NCI-H226 (cell line): ENCODE measurements at regions not wholly inside any gene's neighbourhood (a gene's known extent, or its start where the extent isn't known, plus 50 kb on each side); places are given as distances from the start of the nearest gene placed in this dataset.

ENCODE experiments used
- DNase-seq: peaks from one replicate; pipeline ENCODE4 v3.0.0-alpha.2; 2015

DNA sequence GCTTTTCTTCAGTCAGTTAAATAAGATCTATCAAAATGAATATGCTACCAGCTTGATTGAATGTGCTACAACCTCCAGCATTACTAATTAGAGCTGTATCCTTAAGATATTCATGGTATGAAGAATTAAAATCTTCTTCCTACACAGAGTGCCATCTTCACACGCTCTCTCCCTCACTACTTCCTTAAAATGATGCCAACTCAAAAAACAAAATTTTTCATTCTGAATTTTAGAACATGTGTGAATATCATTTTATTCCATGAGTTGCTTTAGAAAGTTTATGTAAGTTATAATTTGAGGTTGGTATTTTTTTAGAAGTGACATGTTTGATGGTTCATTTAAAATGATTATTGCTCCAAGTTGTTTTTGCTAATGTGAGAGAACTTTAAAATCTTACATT lies 407.5 kb upstream of the CELF2 start:
- no peak for DNase-seq

GRCh38 chr10:10612151-10612550 lies 405.5 kb upstream of the CELF2 start:
- no peak for DNase-seq

DNA sequence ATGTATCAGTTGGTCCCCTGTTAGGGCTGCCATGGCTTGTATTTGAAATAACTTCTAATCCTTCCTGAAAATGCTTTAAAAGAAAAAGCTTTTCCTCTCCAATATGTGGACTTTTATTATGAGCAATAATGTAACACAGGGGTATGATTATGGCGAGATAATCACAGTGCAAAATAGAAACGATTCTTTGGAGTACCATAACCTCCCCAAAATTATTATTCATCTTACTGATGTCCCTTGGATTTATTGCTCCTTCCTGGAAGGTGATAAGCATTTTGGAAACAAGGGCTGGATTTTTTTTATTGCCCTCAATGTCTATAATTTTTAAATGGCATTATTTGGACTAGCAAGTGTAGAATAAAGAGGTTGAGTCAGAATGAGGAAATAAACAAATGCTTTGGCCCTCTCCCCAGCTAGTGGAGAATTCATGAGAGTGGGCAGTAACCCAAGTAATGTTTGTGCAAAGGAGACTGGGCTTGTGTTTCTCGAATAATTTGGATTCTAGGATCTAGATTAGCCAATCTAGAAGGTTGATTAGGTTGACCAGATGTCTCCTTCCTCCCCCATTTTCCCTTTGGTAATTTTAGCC lies 403.9 kb upstream of the CELF2 start:
- DNase-seq, result no peak

GRCh38 chr10:10617686-10618085 lies 400.0 kb upstream of the CELF2 start:
- DNase-seq, result no peak

GRCh38 chr10:10618139-10618538 lies 399.5 kb upstream of the CELF2 start:
- DNase-seq, result no peak

DNA sequence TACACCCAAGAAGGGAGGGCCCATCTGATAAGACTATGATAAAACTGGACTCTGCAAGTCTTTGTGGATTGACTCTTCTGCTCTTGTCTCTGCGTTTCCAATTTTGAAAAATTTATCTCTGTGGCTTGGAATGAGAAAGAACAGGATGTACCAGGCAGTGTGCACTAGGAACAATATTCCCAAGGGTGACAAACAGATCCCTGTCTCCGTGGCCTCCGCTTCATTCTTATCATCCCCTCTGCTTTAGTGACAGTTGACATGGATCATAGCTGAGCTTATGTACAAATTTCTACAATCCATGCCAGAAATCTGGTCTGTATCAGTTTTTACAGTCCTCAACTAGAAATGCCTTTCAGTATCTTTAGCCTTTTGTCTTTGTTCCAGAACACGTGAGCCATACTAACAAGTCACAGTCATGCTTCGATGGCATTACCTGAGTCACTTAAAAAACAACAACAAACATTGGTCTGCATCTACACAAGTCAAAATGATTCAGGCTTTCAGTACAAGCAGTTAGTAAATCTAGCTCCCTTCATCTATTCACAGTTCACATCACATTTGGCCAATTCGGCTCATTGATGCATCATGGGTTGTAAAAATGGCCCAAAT lies 393.6 kb upstream of the CELF2 start:
- no peak for DNase-seq

- DNase-seq, result no peak
These were observed 393.1 kb upstream of the CELF2 start for GRCh38 chr10:10624567-10624962.

DNA sequence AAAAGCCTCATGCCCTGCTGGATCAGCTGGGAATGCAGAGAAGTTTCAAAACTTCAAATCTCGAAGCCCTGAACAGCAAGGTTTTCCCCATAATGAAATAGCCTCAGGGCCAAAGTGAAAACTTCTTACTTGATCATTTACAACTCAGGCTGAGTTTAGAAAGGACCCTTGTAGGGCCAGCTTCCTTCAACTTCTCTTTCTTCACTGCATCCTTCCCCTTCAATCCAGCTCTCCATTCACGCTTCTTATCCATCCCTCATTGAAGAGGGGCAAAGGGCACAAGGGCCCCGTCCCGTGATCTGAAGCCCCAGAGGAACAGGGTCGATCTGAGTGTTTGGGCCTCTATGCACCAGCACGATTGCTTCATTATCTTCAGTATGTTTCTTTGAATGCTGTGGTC lies 392.2 kb upstream of the CELF2 start:
- no peak for DNase-seq

DNA sequence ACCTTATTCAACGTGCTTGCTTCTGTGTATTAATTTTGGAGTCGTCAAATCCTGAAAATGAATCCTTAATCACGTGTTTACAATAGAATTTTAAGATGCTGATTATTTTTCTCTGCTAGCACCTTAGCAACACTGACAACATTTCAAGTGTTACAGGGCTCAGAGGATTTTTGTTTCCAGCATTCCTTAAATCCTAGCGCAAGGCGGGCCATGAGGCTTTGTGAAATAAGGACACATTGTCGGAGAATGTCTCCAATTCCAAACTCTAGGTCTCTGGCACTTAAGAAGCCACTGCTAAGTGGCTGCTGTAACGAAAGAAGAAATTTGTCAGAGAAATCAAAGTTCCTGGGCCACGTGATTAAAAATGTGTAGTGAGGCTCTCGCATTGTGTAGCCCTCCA lies 390.9 kb upstream of the CELF2 start:
- no peak for DNase-seq

DNA sequence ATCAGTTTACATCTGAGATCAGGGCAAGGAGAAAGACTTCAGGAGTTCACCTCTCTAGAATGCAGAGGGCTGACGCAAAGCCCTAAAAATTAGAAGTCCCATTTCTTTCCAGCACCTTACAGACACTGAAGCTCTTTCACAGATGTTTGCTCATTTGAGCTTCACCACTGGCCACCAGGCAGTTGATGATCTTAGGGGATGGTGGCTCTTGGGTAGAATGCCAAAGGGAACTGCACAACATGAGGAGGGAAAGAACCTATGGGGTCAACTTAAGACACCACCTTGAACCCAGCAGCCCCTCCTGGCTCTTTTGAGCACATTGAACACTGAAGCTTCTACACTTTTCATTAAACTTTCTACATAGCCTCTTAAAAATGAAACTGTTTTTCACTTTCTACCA lies 390.3 kb upstream of the CELF2 start:
- DNase-seq, result no peak

GRCh38 chr10:10629512-10629911 lies 388.2 kb upstream of the CELF2 start:
- DNase-seq, result no peak

DNA sequence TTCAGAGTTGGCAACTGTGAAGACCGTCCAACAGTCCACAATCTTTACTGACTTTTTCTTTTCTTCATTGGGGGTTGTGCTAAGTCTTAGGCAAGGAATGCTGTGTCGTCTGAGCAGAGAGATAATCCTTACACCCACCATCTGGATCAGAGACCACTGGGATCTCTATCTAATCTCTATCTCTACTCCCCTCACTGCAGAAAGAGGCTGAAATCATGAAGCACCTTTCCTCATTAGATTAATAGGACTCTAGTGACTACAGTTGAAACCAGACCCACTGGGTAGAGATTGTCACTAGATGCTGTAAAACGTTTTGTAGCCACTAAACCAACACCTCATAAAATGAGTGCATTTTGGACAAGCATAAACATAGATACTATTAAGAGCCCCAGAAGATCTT lies 387.4 kb upstream of the CELF2 start:
- DNase-seq, result no peak

- no peak for DNase-seq
These were observed 386.9 kb upstream of the CELF2 start for GRCh38 chr10:10630782-10631181.

- no peak for DNase-seq
These were observed 375.5 kb upstream of the CELF2 start for GRCh38 chr10:10642189-10642588.

DNA sequence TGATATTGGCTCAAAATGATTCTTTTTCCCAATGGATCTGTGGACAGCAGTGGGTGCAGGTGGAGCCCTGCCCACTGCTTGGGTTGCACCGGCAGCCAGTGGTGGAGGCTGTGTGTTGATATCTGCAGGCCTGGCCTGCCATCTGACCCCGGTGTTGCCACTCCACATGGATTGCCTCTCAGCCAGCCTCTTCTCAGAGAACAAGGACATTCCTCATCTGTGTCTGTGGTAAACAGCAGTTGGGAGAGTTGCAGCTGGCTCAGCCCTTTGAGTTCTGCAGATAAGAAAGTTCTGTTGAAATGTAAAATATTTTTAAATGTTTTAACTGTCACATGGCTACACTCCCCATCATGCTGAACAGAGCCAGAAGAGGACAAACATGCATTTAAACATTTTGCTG lies 374.9 kb upstream of the CELF2 start:
- no peak for DNase-seq

DNA sequence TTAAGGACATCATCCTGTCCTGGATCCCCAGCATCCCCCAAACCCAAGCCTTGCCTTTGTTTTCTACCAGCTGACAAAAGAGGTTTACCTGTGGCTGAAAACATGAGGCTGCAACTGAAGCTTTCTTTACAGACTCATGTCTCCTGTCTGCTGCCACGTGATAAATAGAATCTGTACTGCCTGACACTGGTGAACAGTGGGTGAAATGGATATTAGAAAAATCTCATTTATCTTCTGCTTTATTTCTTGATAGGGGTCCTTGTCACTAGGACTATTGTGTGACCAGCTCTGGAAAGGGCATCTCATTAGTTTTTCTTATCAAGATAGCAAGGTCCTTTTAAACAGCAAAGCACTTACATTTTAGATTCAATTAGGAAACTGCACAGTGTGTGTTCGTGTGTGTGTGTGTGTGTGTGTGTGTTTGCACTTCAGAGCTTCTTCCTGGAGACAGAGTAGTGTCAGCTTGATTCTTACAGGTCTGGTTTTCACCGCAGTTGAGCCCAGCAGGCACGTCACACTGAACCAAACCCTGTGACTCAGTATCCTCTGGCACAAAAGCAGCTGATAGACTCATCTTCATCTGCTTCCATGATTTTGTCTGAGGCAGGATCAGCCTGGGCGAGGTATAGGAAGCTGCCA lies 373.5 kb upstream of the CELF2 start:
- DNase-seq, result no peak

DNA sequence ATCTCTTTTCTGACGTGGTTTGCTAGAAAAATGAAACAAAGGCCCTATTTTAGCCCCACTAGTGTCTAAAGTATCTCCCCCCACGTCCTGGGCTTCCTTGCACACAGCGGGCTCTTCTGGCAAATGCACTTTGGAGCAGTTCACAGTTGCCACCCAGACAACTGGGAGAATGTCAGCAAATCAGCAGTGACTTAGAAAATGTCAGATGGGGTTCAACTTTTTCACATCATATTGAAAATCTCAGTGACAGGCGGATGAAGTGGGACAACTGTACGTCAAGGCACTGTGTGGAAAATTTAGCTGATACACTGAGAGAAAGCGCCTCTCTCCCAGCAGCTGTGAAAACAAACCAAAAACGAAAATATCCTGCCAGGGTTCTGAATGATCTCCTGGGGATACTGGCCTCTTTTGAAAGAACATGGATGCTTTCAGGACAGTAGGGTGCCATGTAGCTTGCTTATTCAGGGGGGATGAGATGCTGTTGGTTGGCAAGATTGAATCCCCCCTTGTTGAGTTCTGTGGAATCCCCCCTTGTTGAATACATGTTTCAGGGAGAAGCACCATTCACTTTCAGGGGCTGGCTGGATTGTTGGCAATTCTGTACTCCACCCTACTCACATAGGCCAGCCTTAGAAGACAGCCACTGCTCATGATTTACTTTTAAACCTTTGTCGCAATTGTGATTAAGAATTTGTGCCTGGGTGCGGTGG lies 372.8 kb upstream of the CELF2 start:
- no peak for DNase-seq

DNA sequence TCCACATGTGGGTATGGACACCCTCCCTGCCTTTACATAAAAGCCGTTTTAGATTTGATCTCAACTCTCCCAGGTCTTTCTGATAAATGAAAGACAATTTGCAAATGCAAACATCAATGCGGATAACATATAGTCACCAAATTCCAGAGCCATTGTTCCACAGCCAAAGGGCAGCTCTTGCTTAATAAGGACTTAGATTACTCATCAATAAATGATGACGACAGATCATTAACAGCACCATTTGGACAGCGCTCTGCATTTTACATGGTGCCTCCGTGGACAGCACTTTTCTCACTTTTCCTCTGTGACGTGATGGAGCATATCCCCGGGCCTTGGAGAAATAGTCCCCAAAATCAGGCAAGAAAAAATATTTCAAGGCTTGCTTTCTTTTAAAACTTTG lies 370.3 kb upstream of the CELF2 start:
- no peak for DNase-seq

GRCh38 chr10:10657139-10657760 lies 360.4 kb upstream of the CELF2 start:
- no peak for DNase-seq

DNA sequence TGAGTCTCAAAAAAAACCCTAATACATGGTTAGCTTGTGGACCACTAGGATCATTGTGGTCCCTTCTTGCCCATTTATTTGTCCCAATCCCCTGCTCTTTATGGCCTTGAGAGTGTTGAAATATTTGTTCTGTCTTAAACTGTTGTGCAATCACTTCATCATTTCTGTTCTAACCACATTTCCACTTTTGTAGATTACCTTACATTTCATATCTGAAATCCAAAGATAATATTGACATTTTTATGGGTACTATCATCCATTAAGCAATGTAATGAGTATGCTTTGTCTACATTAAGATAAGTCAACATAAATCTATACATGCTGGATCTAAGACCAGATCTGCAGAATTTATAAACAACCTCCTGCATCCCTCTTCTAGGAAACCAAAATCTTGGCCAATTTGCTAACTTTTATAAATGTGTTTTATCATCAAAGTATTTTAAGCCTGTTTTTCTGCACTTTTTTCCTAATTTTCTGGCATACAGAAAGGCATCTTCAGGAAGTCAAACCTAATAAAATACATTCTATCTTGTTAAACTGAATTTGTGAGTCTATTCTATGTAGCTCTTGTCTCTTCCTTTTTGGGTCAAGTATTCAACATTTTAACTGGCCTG lies 359.4 kb upstream of the CELF2 start:
- DNase-seq, result peak; percentile 30

DNA sequence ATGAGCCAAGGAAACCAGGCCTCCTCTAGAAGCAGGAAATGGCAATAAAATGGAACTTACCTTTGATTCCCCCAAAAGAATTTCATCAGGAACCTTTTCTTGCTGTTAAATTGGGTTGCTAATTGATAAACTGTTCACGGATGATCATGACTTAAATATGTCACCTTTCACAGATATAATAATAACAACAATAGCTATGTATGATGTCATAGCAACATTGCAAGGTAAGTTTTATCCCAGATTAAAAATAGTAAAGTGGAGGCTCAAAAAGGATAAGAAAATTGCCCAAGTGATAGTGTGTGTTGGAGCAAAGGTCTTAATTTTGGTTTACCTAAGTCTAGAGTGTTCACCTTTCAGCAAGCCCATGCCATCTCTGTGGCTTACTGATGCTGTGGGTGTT lies 357.6 kb upstream of the CELF2 start:
- no peak for DNase-seq

- no peak for DNase-seq
These were observed 356.5 kb upstream of the CELF2 start for GRCh38 chr10:10661176-10661575.

DNA sequence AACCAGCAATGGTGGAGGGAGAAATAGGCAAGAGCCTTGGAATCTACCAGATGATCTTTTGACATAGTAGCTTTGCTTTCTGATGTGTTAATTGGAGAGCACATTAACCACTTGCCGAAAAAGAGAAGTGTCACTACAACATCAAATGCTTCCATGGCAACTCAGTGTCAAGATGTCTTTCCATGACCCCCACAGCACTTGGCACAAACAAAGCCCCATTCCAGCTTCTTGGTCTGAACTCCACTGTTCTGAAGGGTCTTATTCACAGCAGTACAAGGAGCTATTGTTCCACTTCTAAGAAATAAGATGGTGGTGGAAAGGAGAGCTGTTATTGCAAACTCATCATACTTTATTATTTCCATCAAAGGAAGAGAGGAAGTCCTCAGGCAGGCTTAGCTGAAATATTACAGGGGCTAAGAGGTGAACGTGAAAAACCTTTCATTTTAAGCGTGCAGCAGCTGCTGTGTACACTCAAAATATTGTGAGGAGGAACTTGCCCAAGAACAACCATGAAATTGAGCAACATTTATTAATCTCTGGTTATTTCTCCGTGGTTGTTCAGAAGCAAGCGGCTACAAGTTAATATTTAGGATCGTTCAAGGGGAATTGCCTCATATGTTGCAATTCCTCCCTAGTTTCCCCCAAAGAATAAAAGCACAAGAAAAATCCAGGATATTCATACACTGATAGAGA lies 354.8 kb upstream of the CELF2 start:
- DNase-seq, result no peak
